ENCODE measurements at regions not wholly inside any gene's neighbourhood (a gene's known extent, or its start where the extent isn't known, plus 50 kb on each side); places are given as distances from the start of the nearest gene placed in this dataset.

- TF ChIP-seq POLR2AphosphoS5 (IDR thresholded peaks at IDR 0.05; ENCODE audit: low read depth, low read length) = no peak
- TF ChIP-seq SIN3A (IDR thresholded peaks at IDR 0.05; ENCODE audit: borderline replicate concordance, insufficient read depth, low read length) = no peak
- no peak for TF ChIP-seq REST (IDR thresholded peaks at IDR 0.05; ENCODE audit: insufficient read depth in 1 of 2, low read depth in 2 of 2, low read length in 2 of 2)
- no peak for TF ChIP-seq TAF1 (IDR thresholded peaks at IDR 0.05; ENCODE audit: borderline replicate concordance, insufficient read depth, low read length)
Observed at GRCh38 chr18:78637442-78638402, 341.9 kb upstream of the SALL3 start.
